ENCODE measurements at regions not wholly inside any gene's neighbourhood (a gene's known extent, or its start where the extent isn't known, plus 50 kb on each side); places are given as distances from the start of the nearest gene placed in this dataset.

- no peak overlapping the region for H3K4me3 ChIP-seq (ENCODE audit: low read length)
- no peak for TF ChIP-seq CTCF (conservative IDR thresholded peaks at IDR 0.05; ENCODE audit: low read depth, low read length)
- DNase-seq (ENCODE audit: low read depth) = no peak
Observed at GRCh38 chr5:175025077-175025476, 300.7 kb downstream of the MSX2 start.

- no peak for DNase-seq (ENCODE audit: low read depth)
- no peak overlapping the region for H3K4me3 ChIP-seq (ENCODE audit: low read length)
- no peak for TF ChIP-seq CTCF (conservative IDR thresholded peaks at IDR 0.05; ENCODE audit: low read depth, low read length)
Observed at GRCh38 chr5:175021841-175022625, 297.7 kb downstream of the MSX2 start.

GRCh38 chr5:175021321-175021720 is 296.9 kb downstream of the MSX2 start:
- H3K4me3 ChIP-seq (ENCODE audit: low read length) = no peak overlapping the region
- DNase-seq (ENCODE audit: low read depth) = no peak
- TF ChIP-seq CTCF (conservative IDR thresholded peaks at IDR 0.05; ENCODE audit: low read depth, low read length) = no peak

GRCh38 chr5:175015028-175015685 is 290.8 kb downstream of the MSX2 start:
- H3K4me3 ChIP-seq (ENCODE audit: low read length) = no peak overlapping the region
- no peak for DNase-seq (ENCODE audit: low read depth)
- TF ChIP-seq CTCF (conservative IDR thresholded peaks at IDR 0.05; ENCODE audit: low read depth, low read length) = no peak

- no peak for DNase-seq (ENCODE audit: low read depth)
- H3K4me3 ChIP-seq (ENCODE audit: low read length) = no peak overlapping the region
- no peak for TF ChIP-seq CTCF (conservative IDR thresholded peaks at IDR 0.05; ENCODE audit: low read depth, low read length)
Observed at GRCh38 chr5:175013251-175013650, 288.9 kb downstream of the MSX2 start.

GRCh38 chr5:175012267-175012666 is 287.9 kb downstream of the MSX2 start:
- no peak for DNase-seq (ENCODE audit: low read depth)
- no peak overlapping the region for H3K4me3 ChIP-seq (ENCODE audit: low read length)
- no peak for TF ChIP-seq CTCF (conservative IDR thresholded peaks at IDR 0.05; ENCODE audit: low read depth, low read length)

- TF ChIP-seq CTCF (conservative IDR thresholded peaks at IDR 0.05; ENCODE audit: low read depth, low read length) = no peak
- no peak overlapping the region for H3K4me3 ChIP-seq (ENCODE audit: low read length)
Observed at GRCh38 chr5:175003531-175003930, 279.1 kb downstream of the MSX2 start.

More at GRCh38 chr5:175003531-175003930, 279.1 kb downstream of the MSX2 start:
- DNase-seq (ENCODE audit: low read depth) = no peak
